A673 (cell line): ENCODE measurements at regions not wholly inside any gene's neighbourhood (a gene's known extent, or its start where the extent isn't known, plus 50 kb on each side); places are given as distances from the start of the nearest gene placed in this dataset.

ENCODE experiments used
- BruUV-seq: library from RNA; stranded (reverse); fragments of 400-500 nt; replicated peaks from 2 replicates; lab custom pipeline; 2021; lab: Mats Ljungman, UMichigan
- CTCF ChIA-PET: fragments of 300-600 bp; sonication (Branson Sonifier 250); formaldehyde crosslinking; loops from one replicate; lab custom pipeline; 2022; ENCODE audit warnings: antibody characterized with exemption; lab: Charles Lee
- POLR2A ChIA-PET: fragments of 300-600 bp; sonication (Branson Sonifier 250); formaldehyde crosslinking; loops from one replicate; lab custom pipeline; 2022; ENCODE audit warnings: antibody characterized with exemption; ENCODE audit not compliant: low non-redundant PET; lab: Charles Lee
- DNase-seq: peaks from one replicate; pipeline ENCODE4 v3.0.0-alpha.2; 2015; ENCODE audit warnings: low spot score
- H3K27ac ChIP-seq: fragments of 200-600 bp; sonication (generic); 2 replicates; pipeline ENCODE4 v1.5.1; 2016; ENCODE audit warnings: mixed run types, low read depth, mild to moderate bottlenecking, mixed read lengths, antibody characterized with exemption, low read length; ENCODE audit not compliant: poor library complexity, severe bottlenecking
- H3K27me3 ChIP-seq: fragments of 200-600 bp; sonication (generic); replicated peaks from 2 replicates; pipeline ENCODE4 v1.6.1; 2017; ENCODE audit warnings: mixed run types, low read depth, mild to moderate bottlenecking, mixed read lengths, antibody characterized with exemption, low read length; ENCODE audit not compliant: insufficient read depth, poor library complexity
- H3K36me3 ChIP-seq: fragments of 200-600 bp; sonication (generic); 2 replicates; pipeline ENCODE4 v1.6.1; 2016; ENCODE audit warnings: mixed run types, mild to moderate bottlenecking, mixed read lengths, antibody characterized with exemption, low read length; ENCODE audit not compliant: insufficient read depth, poor library complexity, severe bottlenecking
- H3K4me1 ChIP-seq: fragments of 200-600 bp; sonication (generic); 2 replicates; pipeline ENCODE4 v1.6.1; 2017; ENCODE audit warnings: mixed run types, mild to moderate bottlenecking, mixed read lengths, antibody characterized with exemption, low read length; ENCODE audit not compliant: insufficient read depth, poor library complexity, severe bottlenecking
- H3K4me3 ChIP-seq: fragments of 200-600 bp; sonication (generic); 2 replicates; pipeline ENCODE4 v1.5.1; 2016; ENCODE audit warnings: low read depth, mixed run types, mild to moderate bottlenecking, mixed read lengths, low read length; ENCODE audit not compliant: poor library complexity, severe bottlenecking
- H3K9me3 ChIP-seq: fragments of 200-600 bp; sonication (generic); 2 replicates; pipeline ENCODE4 v1.6.1; 2016; ENCODE audit warnings: mixed run types, low read depth, mild to moderate bottlenecking, mixed read lengths, antibody characterized with exemption, low read length; ENCODE audit not compliant: poor library complexity, severe bottlenecking
- CTCF ChIP-seq: fragments of 300-800, 200-600 bp; sonication (generic); conservative IDR thresholded peaks from 2 replicates; pipeline ENCODE4 v1.5.1; 2017; ENCODE audit warnings: low read depth, mild to moderate bottlenecking, antibody characterized with exemption, low read length, moderate library complexity, mixed read lengths
- EZH2 ChIP-seq: fragments of 200-600 bp; sonication (generic); IDR thresholded peaks from 2 replicates; pipeline ENCODE4 v1.6.1; 2017; ENCODE audit warnings: borderline replicate concordance, low read depth, mild to moderate bottlenecking, mixed read lengths, antibody characterized with exemption, low read length; ENCODE audit not compliant: poor library complexity, severe bottlenecking
- intact Hi-C: fragments of 100-400 bp; cut with micrococcal nuclease; formaldehyde crosslinking; loops from one replicate; pipeline ENCODE4 v1.10.0; 2022; ENCODE audit not compliant: unreplicated experiment

GRCh38 chr18:34386803-34387202 lies 162.1 kb upstream of the NOL4 start:
- Histone ChIP-seq H3K27me3 (no peaks in the 10 kb centered on the region), H3K9me3 (no peaks in the 10 kb centered on the region), H3K4me3 (no peak overlapping the region), H3K36me3 (no peaks in the 10 kb centered on the region), H3K4me1 (no peaks in the 10 kb centered on the region), H3K27ac (no peak overlapping the region)
- TF ChIP-seq EZH2 (no peak), CTCF (no peak)
- DNase-seq: no peak
- intact Hi-C loops: no loop called here
- BruUV-seq: no TSS peak
- ChIA-PET POLR2A (no interaction called here), CTCF (no interaction called here)

- TF ChIP-seq EZH2: no peak
- TF ChIP-seq CTCF: no peak
- no peak for DNase-seq
- ChIA-PET POLR2A (no interaction called here), CTCF (no interaction called here)
- BruUV-seq: no TSS peak
- Histone ChIP-seq H3K36me3 (no peaks in the 10 kb centered on the region), H3K4me3 (no peak overlapping the region), H3K4me1 (no peaks in the 10 kb centered on the region), H3K9me3 (no peaks in the 10 kb centered on the region), H3K27me3 (no peaks in the 10 kb centered on the region), H3K27ac (no peak overlapping the region)
- intact Hi-C loops: no loop called here
Measured at GRCh38 chr18:34397286-34397896, 172.7 kb upstream of the NOL4 start.

GRCh38 chr18:34399892-34400291 lies 175.2 kb upstream of the NOL4 start:
- no peak for TF ChIP-seq EZH2
- no peak for TF ChIP-seq CTCF
- intact Hi-C loops: no loop called here
- Histone ChIP-seq H3K27me3 (no peaks in the 10 kb centered on the region), H3K36me3 (no peaks in the 10 kb centered on the region), H3K4me1 (no peaks in the 10 kb centered on the region), H3K27ac (no peak overlapping the region), H3K4me3 (no peak overlapping the region), H3K9me3 (no peaks in the 10 kb centered on the region)
- POLR2A ChIA-PET: no interaction called here
- no TSS peak for BruUV-seq
- no peak for DNase-seq
- CTCF ChIA-PET: no interaction called here
